ENCODE measurements at regions not wholly inside any gene's neighbourhood (a gene's known extent, or its start where the extent isn't known, plus 50 kb on each side); places are given as distances from the start of the nearest gene placed in this dataset.

- TF ChIP-seq, protein P1, sequence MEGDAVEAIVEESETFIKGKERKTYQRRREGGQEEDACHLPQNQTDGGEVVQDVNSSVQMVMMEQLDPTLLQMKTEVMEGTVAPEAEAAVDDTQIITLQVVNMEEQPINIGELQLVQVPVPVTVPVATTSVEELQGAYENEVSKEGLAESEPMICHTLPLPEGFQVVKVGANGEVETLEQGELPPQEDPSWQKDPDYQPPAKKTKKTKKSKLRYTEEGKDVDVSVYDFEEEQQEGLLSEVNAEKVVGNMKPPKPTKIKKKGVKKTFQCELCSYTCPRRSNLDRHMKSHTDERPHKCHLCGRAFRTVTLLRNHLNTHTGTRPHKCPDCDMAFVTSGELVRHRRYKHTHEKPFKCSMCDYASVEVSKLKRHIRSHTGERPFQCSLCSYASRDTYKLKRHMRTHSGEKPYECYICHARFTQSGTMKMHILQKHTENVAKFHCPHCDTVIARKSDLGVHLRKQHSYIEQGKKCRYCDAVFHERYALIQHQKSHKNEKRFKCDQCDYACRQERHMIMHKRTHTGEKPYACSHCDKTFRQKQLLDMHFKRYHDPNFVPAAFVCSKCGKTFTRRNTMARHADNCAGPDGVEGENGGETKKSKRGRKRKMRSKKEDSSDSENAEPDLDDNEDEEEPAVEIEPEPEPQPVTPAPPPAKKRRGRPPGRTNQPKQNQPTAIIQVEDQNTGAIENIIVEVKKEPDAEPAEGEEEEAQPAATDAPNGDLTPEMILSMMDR (IDR thresholded peaks at IDR 0.05): no peak
- no peak for TF ChIP-seq POLR2A (IDR thresholded peaks at IDR 0.05)
Measured at GRCh38 chr2:209074711-209075110, 349.1 kb upstream of the MAP2 start.

Data from uterus (tissue), 2 donors.